Fibroblast of lung (primary cell): ENCODE measurements at regions not wholly inside any gene's neighbourhood (a gene's known extent, or its start where the extent isn't known, plus 50 kb on each side); places are given as distances from the start of the nearest gene placed in this dataset.

ENCODE experiments used
- CTCF ChIP-seq, 2 donors: IDR thresholded peaks in 1 of 2; conservative IDR thresholded peaks in 1 of 2; 1 replicate in 1 of 2; 2 replicates in 1 of 2; pipeline ENCODE4 v1.5.1; 2011 to 2012; ENCODE audit warnings: low read length in 2 of 2, control low read depth in 1 of 2, inconsistent platforms in 1 of 2, low read depth in 1 of 2, mild to moderate bottlenecking in 1 of 2
- EZH2 ChIP-seq: IDR thresholded peaks from 2 replicates; pipeline ENCODE4 v1.5.1; 2012; ENCODE audit warnings: low read length, control low read depth, mild to moderate bottlenecking; ENCODE audit errors: missing control alignments

DNA sequence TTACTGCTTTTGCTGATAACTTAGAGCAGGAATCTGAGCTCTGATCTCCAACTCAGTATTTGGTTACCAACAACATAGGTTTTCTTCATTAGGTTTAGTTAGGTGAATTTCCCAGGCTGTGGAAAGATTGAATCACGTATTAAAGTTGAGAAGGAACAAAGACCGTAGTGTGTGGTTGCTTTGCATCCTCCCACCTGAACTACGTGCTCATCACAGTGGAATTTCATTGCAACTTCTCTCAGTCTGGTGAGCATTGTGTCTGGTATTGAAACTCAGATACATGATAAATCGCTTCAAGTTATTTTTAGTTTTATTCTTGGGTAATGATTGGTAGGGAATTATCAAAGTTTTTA, 139.4 kb upstream of the AKR1E2 start:
- no peak for TF ChIP-seq CTCF (conservative IDR thresholded peaks at IDR 0.05 in 1 of 2, IDR thresholded peaks at IDR 0.05 in 1 of 2; ENCODE audit: low read depth in 1 of 2, low read length in 2 of 2)
- TF ChIP-seq EZH2 = no peak
